GM19351 (cell line): ENCODE measurements at regions not wholly inside any gene's neighbourhood (a gene's known extent, or its start where the extent isn't known, plus 50 kb on each side); places are given as distances from the start of the nearest gene placed in this dataset.

ENCODE experiments used
- ATAC-seq: cut with Tn5 transposase; IDR thresholded peaks from one replicate; pipeline ENCODE4 v1.9.1; 2021; ENCODE audit warnings: mild to moderate bottlenecking, moderate library complexity; ENCODE audit not compliant: unreplicated experiment

- no peak for ATAC-seq
Observed at GRCh38 chr1:213826891-213827290, 160.9 kb upstream of the PROX1 start.

- ATAC-seq, result no peak
Observed at GRCh38 chr1:213828867-213829266, 158.9 kb upstream of the PROX1 start.

- ATAC-seq, result no peak
Observed at GRCh38 chr1:213829780-213830179, 158.0 kb upstream of the PROX1 start.

- ATAC-seq, result no peak
Observed at GRCh38 chr1:213830371-213830770, 157.4 kb upstream of the PROX1 start.

GRCh38 chr1:213840575-213840974, 147.2 kb upstream of the PROX1 start:
- no peak for ATAC-seq

GRCh38 chr1:213844632-213845031, 143.1 kb upstream of the PROX1 start:
- no peak for ATAC-seq

GRCh38 chr1:213852107-213852506, 135.7 kb upstream of the PROX1 start:
- ATAC-seq, result no peak

GRCh38 chr1:213858581-213858980, 129.2 kb upstream of the PROX1 start:
- ATAC-seq, result no peak

GRCh38 chr1:213861841-213862240, 125.9 kb upstream of the PROX1 start:
- no peak for ATAC-seq

GRCh38 chr1:213864091-213864490, 123.7 kb upstream of the PROX1 start:
- no peak for ATAC-seq

GRCh38 chr1:213868482-213868881, 119.3 kb upstream of the PROX1 start:
- ATAC-seq, result no peak

GRCh38 chr1:213871179-213871578, 116.6 kb upstream of the PROX1 start:
- ATAC-seq, result no peak

GRCh38 chr1:213874789-213875188, 113.0 kb upstream of the PROX1 start:
- no peak for ATAC-seq

GRCh38 chr1:213876531-213876930, 111.2 kb upstream of the PROX1 start:
- ATAC-seq, result no peak

GRCh38 chr1:213883618-213884017, 104.2 kb upstream of the PROX1 start:
- no peak for ATAC-seq

GRCh38 chr1:213884402-213884801, 103.4 kb upstream of the PROX1 start:
- no peak for ATAC-seq

- no peak for ATAC-seq
Observed at GRCh38 chr1:213884942-213885341, 102.8 kb upstream of the PROX1 start.

- no peak for ATAC-seq
Observed at GRCh38 chr1:213887842-213888241, 99.9 kb upstream of the PROX1 start.

GRCh38 chr1:213891989-213892902, 95.5 kb upstream of the PROX1 start:
- ATAC-seq, result no peak

- ATAC-seq, result no peak
Observed at GRCh38 chr1:213898684-213899083, 89.1 kb upstream of the PROX1 start.

- no peak for ATAC-seq
Observed at GRCh38 chr1:213899413-213899812, 88.4 kb upstream of the PROX1 start.

- ATAC-seq, result no peak
Observed at GRCh38 chr1:213905344-213905743, 82.4 kb upstream of the PROX1 start.

GRCh38 chr1:213908521-213908920, 79.3 kb upstream of the PROX1 start:
- no peak for ATAC-seq
